Raji (cell line): ENCODE measurements at regions not wholly inside any gene's neighbourhood (a gene's known extent, or its start where the extent isn't known, plus 50 kb on each side); places are given as distances from the start of the nearest gene placed in this dataset.

Experiments
- POLR2A ChIP-seq: IDR thresholded peaks from 2 replicates; pipeline ENCODE4 v1.6.1; 2011; ENCODE audit warnings: low read depth, low read length, control low read depth; ENCODE audit not compliant: insufficient read depth

DNA sequence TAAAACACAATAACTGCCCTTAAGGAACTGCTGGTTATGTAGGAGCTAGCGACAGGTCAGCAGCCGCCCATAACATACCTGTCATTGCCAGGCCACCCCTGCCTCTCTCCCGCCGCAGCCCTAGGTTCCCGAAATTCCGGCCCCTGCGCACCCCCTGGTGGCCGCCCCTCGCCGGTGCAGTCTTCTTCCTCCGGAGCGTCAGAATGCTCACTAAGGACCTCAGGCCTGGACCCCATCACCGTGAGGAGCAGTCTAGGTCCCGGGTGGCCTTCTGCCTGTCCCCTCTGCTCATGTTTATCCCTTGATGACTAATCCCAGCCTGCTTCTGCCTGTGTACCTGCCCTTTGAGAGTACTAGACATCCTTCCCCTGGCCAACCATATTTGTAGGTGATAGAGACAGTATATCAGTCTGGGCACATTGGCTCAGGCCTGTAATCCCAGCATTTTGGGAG, 115.7 kb upstream of the SLC1A4 start:
- TF ChIP-seq POLR2A: no peak

DNA sequence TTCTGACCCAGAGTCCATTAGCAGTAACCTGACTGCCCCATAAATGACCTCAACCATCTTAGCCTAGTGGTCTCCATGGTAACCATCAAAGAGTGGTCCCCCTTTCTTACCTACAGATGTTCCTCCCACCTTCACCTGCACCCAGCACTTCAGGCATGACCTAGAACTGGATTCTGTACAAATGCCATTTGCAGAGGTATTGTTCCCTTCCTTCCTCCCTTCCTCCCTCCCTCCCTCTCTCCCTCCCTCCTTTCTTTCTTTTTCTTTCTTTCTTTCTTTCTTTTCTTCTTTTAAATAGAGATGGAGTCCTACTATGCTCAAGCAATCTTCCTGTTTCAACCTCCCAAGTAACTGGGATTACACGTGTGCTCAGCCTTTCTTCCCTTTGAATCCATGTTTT, 114.6 kb upstream of the SLC1A4 start:
- TF ChIP-seq POLR2A: no peak

DNA sequence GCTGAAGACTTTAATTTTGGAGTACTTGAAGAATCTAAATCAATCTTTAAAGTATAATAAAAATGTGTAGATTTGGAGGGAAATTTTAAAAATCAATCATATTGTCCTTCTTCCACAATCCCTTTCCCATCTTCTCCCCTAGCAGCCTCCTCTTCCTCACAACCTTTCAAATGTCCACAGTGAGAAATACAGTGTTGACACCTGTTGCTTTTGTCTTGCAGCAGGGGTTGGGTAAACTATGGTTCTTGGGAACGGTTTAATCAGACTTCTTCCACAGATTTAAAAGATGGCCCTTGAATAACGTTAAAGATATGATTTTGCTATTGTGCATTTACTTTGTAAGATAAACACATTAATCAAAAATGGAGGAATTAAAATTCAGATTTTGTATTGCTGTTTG, 113.8 kb upstream of the SLC1A4 start:
- TF ChIP-seq POLR2A: no peak

DNA sequence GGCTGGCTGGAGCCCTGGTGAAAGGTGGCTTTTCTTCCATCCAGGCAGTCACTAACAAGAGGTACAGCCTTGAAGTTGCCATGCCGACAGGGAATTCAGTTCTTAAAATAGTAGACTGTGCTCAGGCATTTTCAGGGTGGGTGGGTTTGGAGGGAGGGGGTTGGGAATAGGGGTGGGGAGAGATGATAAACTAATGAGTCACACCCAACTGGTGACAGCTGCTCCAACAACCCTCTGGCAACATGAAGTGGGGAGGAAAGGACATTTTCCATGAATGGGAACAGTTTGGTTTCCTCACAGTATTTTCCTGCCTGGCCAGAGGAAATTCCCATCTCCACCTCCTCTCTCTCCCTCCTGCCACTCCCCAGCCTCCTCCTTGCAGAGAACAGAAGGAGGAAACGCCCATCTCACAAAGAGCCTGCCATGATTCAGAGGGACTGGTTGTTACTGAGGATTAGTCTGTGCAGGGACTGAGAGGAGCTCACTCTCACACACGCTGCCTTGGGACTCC, 113.0 kb upstream of the SLC1A4 start:
- TF ChIP-seq POLR2A: no peak

DNA sequence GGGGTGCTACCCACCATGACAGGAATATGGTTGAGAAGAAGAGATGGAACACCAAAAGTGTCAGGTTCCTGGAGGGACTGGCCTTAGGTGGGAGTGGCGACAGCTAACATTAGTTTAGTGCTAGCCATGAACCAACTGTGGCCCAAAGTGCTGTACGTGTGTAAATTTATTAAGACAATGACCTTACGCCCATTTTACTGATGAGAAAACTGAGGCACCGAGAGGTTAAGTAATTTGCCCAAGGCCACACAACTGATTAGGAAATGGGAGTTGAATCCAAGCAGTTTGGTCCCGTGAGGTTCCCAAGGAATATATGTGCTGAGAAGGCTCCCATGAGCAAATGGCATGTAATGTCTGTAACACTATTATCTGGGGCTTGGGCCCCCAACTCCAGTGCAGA, 109.5 kb upstream of the SLC1A4 start:
- TF ChIP-seq POLR2A: no peak

DNA sequence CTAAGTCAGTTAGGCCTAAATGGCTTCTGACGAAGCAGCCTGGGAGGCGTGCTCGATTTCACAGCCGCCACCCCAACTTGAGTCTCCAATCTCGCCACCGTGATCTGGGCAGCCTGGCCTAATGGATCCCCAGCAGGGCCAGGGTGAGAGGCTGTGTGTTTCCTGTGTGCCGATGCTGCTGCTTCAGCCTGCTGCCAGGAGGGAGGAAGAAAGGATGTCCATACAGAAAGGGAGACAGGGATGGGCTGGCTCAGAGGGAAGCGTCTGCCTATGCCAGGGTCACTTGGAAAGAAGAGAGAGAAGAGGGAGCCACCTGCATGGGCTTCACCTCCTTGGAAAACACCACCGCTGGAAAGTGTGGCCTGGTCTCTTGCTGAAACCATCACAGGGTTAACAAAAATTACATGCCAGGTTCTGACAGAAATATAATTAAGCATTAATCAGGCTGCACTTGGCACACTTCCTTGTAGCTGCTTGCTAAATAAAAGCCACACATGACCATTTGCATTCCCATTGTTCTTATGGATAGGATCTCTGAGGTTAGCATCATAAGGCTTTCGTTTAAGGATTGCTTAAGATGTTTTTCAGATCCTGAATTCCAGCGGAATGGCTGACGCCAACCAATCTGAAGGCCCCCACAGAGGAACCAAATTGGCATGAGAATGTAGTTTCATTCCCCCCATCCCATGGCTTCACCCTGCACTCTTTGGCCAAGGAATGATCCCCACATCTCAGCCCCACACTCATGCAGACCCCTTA, 108.8 kb upstream of the SLC1A4 start:
- no peak for TF ChIP-seq POLR2A

DNA sequence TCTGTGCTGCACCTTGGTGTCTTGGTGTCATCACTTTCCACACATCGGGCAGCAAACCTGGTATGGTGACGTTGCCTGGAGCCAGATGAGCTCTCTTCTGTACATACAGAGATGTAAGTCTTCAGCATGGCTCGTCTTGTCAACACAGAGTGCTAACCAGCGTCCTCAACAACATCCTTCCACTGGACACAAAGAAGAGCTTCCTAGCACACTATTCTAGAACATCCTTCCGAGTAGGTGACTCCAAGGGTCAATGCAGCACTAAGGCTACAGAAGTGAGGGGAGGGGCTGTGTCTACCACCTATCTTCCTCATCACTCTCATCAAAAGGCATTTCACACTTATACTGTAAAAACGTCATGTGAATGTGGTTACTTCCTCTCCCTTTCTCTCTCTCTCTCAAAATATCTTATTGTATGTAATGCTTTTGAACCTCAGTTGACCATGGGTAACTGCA, 108.1 kb upstream of the SLC1A4 start:
- TF ChIP-seq POLR2A: no peak

DNA sequence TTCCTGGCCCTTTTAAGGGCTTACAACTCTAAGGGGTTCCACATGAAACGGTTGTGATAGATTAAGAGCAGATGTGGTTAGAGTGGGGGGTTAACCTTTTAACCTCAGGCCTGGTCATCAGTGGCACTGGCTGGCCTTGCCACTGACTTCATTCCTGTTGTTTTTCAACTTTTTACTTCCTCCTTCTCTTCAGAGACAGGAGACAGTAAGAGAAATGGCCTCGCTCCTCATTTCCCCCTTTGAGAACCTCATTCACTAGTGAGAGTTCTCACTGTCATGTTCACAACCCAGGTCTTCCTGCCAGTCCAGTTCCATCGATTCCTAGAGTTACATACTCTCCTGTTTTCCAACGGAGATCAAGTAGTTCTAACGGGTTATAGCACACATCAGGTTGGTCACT, 101.6 kb upstream of the SLC1A4 start:
- no peak for TF ChIP-seq POLR2A

DNA sequence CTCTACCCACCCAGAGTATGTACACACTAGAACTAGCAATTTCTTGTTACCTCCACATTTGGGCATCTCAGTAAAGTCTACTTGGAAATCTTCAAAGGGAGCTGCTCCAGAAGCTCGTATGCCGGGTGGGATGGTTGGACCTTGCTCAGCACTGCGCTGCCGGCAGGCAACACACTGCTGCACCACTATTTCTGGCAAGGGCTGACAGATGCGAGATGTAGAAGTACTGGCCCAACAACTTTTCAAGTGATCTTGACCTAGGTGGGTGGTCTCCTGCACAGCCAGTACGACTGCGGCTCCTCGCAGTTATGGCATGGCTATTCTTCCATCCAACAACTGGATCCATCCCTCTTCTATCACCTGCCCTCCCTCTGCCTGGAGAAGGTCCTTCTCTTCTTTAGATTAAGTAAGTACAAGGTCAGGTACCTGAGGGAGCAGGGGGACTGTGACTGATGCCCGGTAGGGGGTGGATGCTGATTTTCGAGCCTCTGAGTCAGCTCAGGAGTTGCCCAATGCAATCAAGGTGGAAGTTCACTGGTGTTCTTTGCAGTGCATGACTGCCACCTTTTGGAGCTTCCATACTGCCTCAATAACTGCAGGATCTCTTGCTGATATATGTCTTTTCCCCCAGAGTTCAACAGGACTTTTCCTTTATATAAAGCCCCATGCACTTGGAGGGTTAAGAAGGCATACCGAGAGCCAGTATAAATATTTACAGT, 100.4 kb upstream of the SLC1A4 start:
- TF ChIP-seq POLR2A: no peak

DNA sequence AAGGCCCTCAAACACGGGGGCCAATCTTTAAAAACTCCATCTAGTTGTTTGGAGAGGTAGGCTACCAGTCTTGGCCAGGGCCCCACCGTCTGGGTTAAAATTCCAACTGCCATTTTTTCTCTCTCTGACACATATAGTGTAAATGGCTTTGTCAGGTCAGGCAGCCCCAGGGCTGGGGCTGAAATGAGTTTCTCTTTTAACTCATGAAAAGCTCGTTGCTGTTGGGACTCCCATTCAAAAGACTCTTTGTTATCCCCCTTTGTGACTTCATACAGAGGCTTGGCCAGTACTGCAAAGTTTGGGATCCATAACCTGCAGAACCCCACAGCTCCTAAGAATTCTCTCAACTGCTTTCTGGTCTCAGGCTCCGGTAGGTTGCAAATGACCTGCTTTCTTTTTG, 99.4 kb upstream of the SLC1A4 start:
- TF ChIP-seq POLR2A: no peak

DNA sequence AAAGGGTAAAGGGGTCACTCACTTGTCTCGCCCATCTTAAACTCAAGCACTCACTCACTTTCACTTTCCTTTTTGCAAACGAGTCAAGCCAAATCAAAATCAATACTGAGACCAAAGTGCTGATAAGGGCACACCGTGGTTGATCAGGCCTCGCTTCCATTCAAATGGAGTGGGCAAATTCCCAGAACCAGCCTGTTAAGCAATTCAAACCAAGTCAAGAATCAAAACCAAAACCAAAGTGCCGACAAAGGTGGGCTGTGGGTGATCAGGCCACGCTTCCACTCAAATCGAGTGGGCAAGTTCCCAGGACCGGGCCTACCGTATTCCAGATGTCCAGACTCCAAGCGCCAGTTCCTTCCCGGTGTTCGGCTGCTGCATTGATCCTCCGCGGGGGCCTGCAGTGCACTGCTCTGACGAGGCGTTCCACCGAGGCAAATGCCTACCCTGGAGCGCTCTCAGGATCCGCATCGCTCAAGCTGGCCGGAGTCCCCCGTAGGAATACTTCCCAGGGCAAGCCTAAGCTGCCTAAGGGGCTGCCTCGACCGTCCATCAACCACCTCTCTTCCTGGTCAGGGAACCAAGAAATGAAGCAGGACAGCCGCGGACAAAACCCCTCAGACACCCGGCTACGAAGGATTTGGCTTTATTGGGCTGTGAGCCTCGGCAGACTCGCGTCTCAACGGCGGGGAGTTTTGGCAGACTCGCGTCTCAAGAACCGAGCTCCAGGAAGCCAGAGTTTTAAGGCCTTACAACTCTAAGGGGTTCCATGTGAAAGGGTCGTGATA, 89.9 kb upstream of the SLC1A4 start:
- TF ChIP-seq POLR2A: no peak

DNA sequence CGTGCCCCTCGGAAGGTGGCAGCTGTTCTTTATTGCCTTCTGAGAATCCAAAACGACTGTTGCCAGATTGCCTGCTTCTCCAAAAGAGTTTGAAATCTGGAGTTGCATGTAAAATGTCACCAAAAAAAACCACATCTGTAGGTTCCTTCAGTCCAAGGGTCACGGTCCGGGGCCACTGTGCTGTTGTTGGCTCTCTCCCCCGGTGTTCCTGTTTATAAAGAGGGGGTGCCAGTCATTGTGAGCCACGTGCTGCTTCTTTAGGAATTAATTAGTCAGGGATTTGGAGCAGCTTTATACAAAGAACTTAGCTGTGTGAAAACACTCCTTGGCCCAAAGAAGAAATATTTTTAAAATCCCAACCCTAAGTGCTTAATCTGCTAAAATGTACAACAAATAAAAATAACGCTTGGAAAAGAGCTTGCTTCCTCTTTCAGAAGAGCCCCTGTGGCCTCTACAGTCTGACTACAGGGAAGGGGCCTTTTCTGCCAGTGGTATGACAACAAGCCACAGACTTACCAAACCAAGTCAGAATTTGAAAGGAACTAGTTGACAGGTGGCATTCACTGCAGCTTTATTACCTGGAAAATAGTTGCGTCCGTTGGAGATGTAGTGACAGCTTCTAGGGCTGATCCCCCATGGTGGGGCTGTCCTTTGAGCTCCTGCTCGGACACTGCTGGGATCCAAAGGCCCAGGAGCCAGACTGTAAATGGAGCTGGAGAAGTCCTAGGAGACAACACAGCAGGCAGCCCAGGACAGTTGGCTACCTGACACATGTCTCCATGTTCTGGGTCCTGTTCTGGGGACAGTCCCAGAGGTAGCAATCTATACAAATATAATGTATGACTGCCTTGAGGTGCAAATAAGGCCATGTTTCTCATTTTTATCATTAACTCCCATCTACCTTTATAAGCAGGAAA, 84.5 kb upstream of the SLC1A4 start:
- TF ChIP-seq POLR2A: no peak

DNA sequence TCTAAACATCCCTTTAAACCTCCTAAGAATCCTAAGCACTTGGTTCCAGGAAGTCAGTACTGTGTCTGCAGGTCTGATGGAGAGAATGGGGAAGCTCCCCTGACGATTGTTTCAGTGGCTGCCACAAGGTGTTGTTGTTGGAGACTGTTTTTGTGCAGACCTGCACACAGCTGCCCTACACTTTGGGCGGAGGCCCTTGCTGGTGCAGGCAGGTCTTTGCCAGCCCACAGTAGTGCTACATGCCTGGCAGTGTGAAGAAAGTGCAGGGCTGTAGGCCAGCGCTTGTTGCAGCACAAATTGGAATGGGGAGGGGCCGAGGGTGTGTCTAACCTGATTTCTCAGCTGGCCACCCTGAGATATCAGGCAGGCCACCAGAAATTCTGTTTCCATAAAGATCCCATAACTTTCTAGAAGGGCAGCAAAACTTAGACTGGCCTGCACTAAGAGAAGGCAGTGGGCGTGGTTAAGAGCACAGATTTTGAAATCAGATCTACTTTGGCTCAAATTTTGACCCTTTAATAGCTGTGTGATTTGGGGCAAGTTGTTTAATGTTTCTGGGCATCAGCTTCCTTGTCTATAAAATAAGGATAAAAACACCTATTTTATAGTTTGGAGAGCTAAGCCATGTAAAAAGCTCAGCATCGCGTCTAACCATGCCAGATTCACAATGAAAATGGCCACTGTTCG, 83.7 kb upstream of the SLC1A4 start:
- no peak for TF ChIP-seq POLR2A

DNA sequence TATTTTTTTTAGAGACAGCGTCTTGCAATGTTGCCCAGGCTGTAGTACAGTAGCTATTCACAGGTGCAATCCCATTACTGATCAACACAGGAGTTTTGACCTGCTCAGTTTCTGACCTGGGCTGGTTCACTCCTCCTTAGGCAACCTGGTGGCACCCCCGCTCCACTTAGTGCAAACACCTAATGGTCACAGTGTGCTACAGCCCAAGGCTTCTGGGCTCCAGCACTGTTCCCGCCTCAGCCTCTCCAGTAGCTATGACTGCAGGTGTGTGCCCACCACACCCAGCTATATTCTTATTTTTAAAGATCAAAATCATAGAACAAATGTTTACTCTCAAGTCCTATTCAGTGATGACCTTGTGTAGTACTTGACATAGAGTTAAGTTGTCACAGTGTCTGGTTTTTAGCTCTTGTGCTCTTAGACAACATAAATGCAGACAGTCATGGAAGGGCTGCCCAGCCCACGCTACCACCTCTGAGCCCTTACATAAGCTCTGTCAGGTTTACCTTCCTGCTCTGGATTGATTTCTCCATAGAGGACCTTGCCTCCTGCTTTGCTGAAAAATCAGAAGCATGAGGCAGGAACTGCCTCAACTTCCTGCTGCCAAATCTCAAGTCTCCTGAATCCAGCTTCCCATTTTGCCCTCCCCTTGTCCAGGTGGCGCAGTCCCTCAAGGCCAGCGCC, 82.2 kb upstream of the SLC1A4 start:
- TF ChIP-seq POLR2A: no peak

DNA sequence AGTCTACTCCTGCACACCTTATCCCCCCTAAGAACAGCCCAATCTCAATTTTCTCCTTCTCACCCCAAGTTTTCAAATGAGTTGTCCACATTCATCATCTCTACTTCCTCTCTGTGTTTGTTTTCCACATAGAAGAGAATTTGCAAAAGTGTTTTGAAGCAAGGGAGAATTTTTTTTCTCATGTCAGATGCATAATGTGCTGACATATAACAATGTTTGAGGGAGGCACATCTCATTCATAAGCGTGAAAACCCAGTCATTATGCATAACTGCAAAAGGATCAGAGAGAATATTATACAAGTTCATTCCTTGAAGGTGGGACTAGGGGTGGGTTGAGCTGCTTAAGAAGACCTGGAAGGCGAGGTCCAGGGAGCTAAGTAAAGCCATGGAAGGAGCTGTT, 80.8 kb upstream of the SLC1A4 start:
- TF ChIP-seq POLR2A: no peak
